HEK293 (cell line): ENCODE measurements at regions not wholly inside any gene's neighbourhood (a gene's known extent, or its start where the extent isn't known, plus 50 kb on each side); places are given as distances from the start of the nearest gene placed in this dataset.

ENCODE experiments used
- GLI4 ChIP-seq: fragments of 450-650 bp; formaldehyde crosslinking; IDR thresholded peaks from 2 replicates; pipeline ENCODE4 v1.5.1; 2016; ENCODE audit warnings: missing biosample characterization, missing genetic modification characterization
- ZNF433 ChIP-seq: fragments of 450-650 bp; formaldehyde crosslinking; IDR thresholded peaks from 2 replicates; pipeline ENCODE4 v1.5.1; 2016; ENCODE audit warnings: missing biosample characterization, missing genetic modification characterization, low read depth
- ZNF629 ChIP-seq: fragments of 450-650 bp; formaldehyde crosslinking; IDR thresholded peaks from 2 replicates; pipeline ENCODE4 v1.5.1; 2017; ENCODE audit warnings: missing biosample characterization, missing genetic modification characterization
- ZSCAN5A ChIP-seq: fragments of 450-650 bp; formaldehyde crosslinking; IDR thresholded peaks from 2 replicates; pipeline ENCODE4 v1.5.1; 2016; ENCODE audit warnings: missing biosample characterization, missing genetic modification characterization

- TF ChIP-seq ZNF629 (tag by site-specific recombination) (no peak), ZSCAN5A (tag by site-specific recombination) (no peak), GLI4 (tag by site-specific recombination) (no peak), ZNF433 (no peak)
Measured at GRCh38 chr6:133173276-133173675, 67.9 kb upstream of the EYA4 start.
